ENCODE measurements at regions not wholly inside any gene's neighbourhood (a gene's known extent, or its start where the extent isn't known, plus 50 kb on each side); places are given as distances from the start of the nearest gene placed in this dataset.
A peak's percentile ranks its signal among the peaks of the same experiment; 100 is the strongest.

DNA sequence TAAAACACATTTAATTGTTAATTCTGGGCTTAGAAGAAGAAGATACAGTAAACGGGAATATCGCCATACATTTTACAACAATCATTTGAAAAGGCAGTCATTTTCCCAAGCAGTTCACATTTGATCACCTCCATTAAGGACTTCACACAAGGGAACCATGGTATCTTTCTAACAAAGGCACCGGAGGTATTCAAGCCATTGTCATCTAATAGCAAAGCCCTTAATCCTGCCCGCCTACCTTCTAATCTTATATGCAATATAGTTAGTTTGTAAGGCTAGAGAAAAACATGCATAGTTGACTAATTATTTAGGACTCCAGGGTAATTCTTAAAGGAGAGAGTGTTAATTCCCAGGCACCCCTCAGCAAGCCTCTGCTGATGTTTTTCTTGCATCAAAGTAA is 83.1 kb downstream of the MRPL32 start:
- H3K4me3 ChIP-seq (ENCODE audit: low read depth, low read length) = no peak overlapping the region

DNA sequence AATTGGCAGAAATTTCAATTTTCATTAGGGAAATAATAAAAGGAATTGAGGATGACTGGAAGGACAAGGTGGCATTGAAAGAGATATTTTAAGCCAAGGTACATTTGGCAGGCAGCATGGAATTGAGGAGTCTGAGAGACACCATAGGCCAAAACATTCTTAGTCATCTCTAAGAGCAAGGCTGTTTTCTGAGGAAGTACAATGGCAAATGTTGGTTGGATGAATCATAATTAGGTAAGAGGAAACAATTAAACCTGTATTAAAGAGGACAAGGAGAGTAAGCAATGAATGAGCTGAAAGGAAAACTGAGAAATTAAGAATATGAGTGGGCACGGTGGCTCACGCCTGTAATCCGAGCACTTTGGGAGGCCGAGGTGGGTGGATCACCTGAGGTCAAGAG is 86.3 kb downstream of the MRPL32 start:
- H3K9ac ChIP-seq (ENCODE audit: low read depth, low read length) = no peak overlapping the region
- no peaks in the 10 kb centered on the region for H3K9me3 ChIP-seq (ENCODE audit: control insufficient read depth, insufficient read depth, low read length)
- no peak overlapping the region for H3K27ac ChIP-seq (ENCODE audit: low read depth, low read length)
- H3K4me3 ChIP-seq (ENCODE audit: low read depth, low read length) = no peak overlapping the region
- no peaks in the 10 kb centered on the region for H3K4me1 ChIP-seq (ENCODE audit: control insufficient read depth, insufficient read depth, low read length)
- H3K36me3 ChIP-seq (ENCODE audit: control insufficient read depth, insufficient read depth, low read length) = no peaks in the 10 kb centered on the region
- peaks cover 3% of the 10 kb centered on the region; the same call in 1 of the 2 replicates for H3K27me3 ChIP-seq (ENCODE audit: control insufficient read depth, insufficient read depth, low read length)

More for the DNA sequence above, 83.1 kb downstream of the MRPL32 start:
- Histone ChIP-seq H3K9me3 (ENCODE audit: control insufficient read depth, insufficient read depth, low read length) (no peaks in the 10 kb centered on the region), H3K27ac (ENCODE audit: low read depth, low read length) (peak overlapping the region; percentile 9), H3K27me3 (ENCODE audit: control insufficient read depth, insufficient read depth, low read length) (no peaks in the 10 kb centered on the region), H3K36me3 (ENCODE audit: control insufficient read depth, insufficient read depth, low read length) (no peaks in the 10 kb centered on the region), H3K4me1 (ENCODE audit: control insufficient read depth, insufficient read depth, low read length) (0 out of 2 replicates have a peak, but pooled peaks cover 3% of the 10 kb centered on the region), H3K9ac (ENCODE audit: low read depth, low read length) (no peak overlapping the region)

DNA sequence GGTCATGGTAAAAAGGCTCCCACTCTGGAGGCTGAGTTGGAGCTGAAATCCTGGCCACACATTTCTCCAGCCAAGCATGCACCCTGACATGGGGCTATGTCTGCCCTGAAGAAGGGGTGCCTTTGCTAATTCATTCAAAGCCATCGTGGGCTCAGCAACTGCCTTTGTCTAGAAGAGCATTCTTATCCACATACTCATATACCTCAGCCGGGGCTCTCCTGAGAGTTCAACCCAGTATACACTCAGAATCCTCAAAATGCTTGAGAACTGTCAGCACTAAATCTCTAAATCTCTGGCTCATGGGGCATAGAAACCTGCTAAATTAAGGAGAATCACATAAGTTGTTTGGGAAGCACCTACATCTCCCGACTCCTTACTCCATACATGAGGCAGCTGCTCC is 89.3 kb downstream of the MRPL32 start:
- Histone ChIP-seq H3K4me3 (ENCODE audit: low read depth, low read length) (no peak overlapping the region), H3K36me3 (ENCODE audit: control insufficient read depth, insufficient read depth, low read length) (no peaks in the 10 kb centered on the region), H3K4me1 (ENCODE audit: control insufficient read depth, insufficient read depth, low read length) (no peaks in the 10 kb centered on the region), H3K27ac (ENCODE audit: low read depth, low read length) (no peak overlapping the region), H3K9me3 (ENCODE audit: control insufficient read depth, insufficient read depth, low read length) (no peaks in the 10 kb centered on the region), H3K27me3 (ENCODE audit: control insufficient read depth, insufficient read depth, low read length) (peaks cover 3% of the 10 kb centered on the region; the same call in 1 of the 2 replicates), H3K9ac (ENCODE audit: low read depth, low read length) (no peak overlapping the region)

DNA sequence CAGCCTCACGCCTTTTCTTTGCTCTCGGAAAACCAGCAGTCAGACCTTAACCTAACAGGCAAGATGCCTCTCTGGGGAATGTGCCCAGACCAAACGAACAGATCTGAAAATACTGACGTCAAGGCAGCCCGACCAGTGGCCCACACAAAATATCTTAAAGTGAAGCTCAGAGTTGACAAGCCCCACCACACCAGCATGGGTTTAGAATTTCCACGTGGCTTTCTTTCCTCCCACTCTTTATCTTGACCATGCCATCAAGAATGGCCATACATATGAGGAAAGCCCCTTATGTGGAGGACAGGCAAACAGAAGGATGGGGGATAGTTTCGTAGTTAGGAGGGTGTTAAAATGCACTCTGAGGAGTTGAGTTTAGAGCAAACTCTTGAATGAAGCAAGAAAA is 89.8 kb downstream of the MRPL32 start:
- H3K4me3 ChIP-seq (ENCODE audit: low read depth, low read length) = no peak overlapping the region
- no peak overlapping the region for H3K27ac ChIP-seq (ENCODE audit: low read depth, low read length)
- no peaks in the 10 kb centered on the region for H3K4me1 ChIP-seq (ENCODE audit: control insufficient read depth, insufficient read depth, low read length)
- H3K9me3 ChIP-seq (ENCODE audit: control insufficient read depth, insufficient read depth, low read length) = no peaks in the 10 kb centered on the region
- H3K27me3 ChIP-seq (ENCODE audit: control insufficient read depth, insufficient read depth, low read length) = peaks cover 3% of the 10 kb centered on the region; the same call in 1 of the 2 replicates
- H3K36me3 ChIP-seq (ENCODE audit: control insufficient read depth, insufficient read depth, low read length) = no peaks in the 10 kb centered on the region
- H3K9ac ChIP-seq (ENCODE audit: low read depth, low read length) = no peak overlapping the region

DNA sequence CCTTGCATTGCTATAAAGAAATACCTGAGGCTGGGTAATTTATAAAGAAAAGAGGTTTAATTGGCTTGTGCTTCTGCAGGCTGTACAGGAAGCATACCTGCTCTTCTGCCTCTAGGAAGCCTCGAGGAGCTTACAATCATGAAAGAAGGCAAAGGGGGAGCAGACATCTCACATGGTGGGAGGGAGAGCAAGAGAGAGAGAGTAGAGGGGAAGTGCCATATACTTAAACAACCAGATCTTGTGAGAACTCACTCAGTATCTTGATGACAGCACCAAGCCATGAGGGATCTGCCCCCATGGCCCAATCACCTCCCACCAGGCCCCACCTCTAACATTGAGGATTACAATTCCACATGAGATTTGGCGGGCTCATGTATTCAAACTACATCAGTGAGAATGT is 79.1 kb upstream of the HECW1 start:
- H3K9ac ChIP-seq (ENCODE audit: low read depth, low read length) = no peak overlapping the region
- H3K36me3 ChIP-seq (ENCODE audit: control insufficient read depth, insufficient read depth, low read length) = no peaks in the 10 kb centered on the region
- no peaks in the 10 kb centered on the region for H3K27me3 ChIP-seq (ENCODE audit: control insufficient read depth, insufficient read depth, low read length)
- H3K9me3 ChIP-seq (ENCODE audit: control insufficient read depth, insufficient read depth, low read length) = no peaks in the 10 kb centered on the region
- H3K4me3 ChIP-seq (ENCODE audit: low read depth, low read length) = no peak overlapping the region
- no peaks in the 10 kb centered on the region for H3K4me1 ChIP-seq (ENCODE audit: control insufficient read depth, insufficient read depth, low read length)
- H3K27ac ChIP-seq (ENCODE audit: low read depth, low read length) = no peak overlapping the region

DNA sequence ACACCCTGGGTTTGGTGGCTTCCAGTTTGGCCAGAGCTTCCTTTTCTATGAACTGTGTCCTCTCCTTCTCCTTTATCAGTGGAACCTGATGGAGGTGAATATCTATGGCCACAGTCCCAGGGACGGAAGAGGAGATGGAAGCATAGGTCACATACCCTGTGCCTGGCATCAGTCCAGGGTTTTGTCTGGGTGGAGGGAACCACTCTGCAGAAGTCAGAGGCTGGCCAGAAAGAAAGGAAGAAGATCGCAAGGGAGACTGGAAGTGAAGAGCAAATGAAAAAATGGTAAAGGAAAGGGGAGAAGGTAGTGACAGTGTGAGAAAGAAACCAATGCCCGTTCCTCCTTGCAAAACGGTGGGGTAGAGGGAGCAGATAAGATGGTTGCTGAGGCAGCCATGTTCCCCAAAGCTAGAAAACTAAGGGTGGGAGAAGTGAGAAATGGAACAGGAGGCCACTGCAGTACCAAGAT is 77.9 kb upstream of the HECW1 start:
- H3K4me1 ChIP-seq (ENCODE audit: control insufficient read depth, insufficient read depth, low read length) = peaks cover 6% of the 10 kb centered on the region
- H3K9ac ChIP-seq (ENCODE audit: low read depth, low read length) = no peak overlapping the region
- no peaks in the 10 kb centered on the region for H3K36me3 ChIP-seq (ENCODE audit: control insufficient read depth, insufficient read depth, low read length)
- H3K27me3 ChIP-seq (ENCODE audit: control insufficient read depth, insufficient read depth, low read length) = no peaks in the 10 kb centered on the region
- H3K4me3 ChIP-seq (ENCODE audit: low read depth, low read length) = no peak overlapping the region
- no peaks in the 10 kb centered on the region for H3K9me3 ChIP-seq (ENCODE audit: control insufficient read depth, insufficient read depth, low read length)
- H3K27ac ChIP-seq (ENCODE audit: low read depth, low read length) = no peak overlapping the region

DNA sequence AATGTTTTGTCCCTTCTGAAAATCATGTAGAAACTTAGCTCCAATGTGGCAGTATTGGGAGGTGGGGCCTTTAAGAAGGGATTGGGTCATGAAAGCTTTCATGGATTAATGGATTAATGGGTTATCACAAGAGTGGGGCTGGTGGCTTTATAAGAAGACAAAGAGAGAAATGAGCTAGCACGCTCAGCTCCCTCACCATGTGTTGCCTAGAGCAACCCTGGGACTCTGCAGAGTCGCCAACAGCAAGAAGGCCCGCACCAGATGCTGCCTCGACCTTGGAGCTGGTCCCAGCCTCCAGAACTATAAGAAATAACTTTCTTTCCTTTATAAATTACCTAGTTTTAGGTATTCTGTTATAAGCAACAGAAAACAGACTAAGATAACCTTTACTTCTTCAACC is 74.9 kb upstream of the HECW1 start:
- no peaks in the 10 kb centered on the region for H3K36me3 ChIP-seq (ENCODE audit: control insufficient read depth, insufficient read depth, low read length)
- no peak overlapping the region for H3K4me3 ChIP-seq (ENCODE audit: low read depth, low read length)
- no peak overlapping the region for H3K27ac ChIP-seq (ENCODE audit: low read depth, low read length)
- peaks cover 6% of the 10 kb centered on the region for H3K4me1 ChIP-seq (ENCODE audit: control insufficient read depth, insufficient read depth, low read length)
- no peaks in the 10 kb centered on the region for H3K9me3 ChIP-seq (ENCODE audit: control insufficient read depth, insufficient read depth, low read length)
- no peaks in the 10 kb centered on the region for H3K27me3 ChIP-seq (ENCODE audit: control insufficient read depth, insufficient read depth, low read length)
- no peak overlapping the region for H3K9ac ChIP-seq (ENCODE audit: low read depth, low read length)

DNA sequence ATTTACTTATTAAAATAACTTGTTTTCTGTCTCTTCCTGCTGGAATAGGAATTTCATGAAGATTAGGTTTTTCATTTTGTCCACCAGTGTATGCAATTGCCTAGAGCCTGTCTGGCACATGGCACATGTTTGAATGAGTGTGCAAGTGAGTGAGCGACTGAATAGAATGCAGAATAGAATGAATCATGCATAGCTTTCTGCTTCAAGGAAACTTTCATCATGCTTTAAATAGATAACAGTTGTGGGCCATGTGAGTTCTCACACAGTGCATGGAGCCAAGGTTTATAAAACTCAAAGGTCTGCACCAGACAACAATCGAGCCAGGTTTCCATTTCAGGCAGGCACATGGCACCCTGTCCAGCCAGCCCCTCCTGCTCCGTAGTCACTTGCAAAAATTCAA is 74.2 kb upstream of the HECW1 start:
- H3K27ac ChIP-seq (ENCODE audit: low read depth, low read length) = no peak overlapping the region
- no peak overlapping the region for H3K4me3 ChIP-seq (ENCODE audit: low read depth, low read length)
- no peak overlapping the region for H3K9ac ChIP-seq (ENCODE audit: low read depth, low read length)
- H3K36me3 ChIP-seq (ENCODE audit: control insufficient read depth, insufficient read depth, low read length) = no peaks in the 10 kb centered on the region
- no peaks in the 10 kb centered on the region for H3K27me3 ChIP-seq (ENCODE audit: control insufficient read depth, insufficient read depth, low read length)
- H3K9me3 ChIP-seq (ENCODE audit: control insufficient read depth, insufficient read depth, low read length) = no peaks in the 10 kb centered on the region
- H3K4me1 ChIP-seq (ENCODE audit: control insufficient read depth, insufficient read depth, low read length) = peaks cover 6% of the 10 kb centered on the region

DNA sequence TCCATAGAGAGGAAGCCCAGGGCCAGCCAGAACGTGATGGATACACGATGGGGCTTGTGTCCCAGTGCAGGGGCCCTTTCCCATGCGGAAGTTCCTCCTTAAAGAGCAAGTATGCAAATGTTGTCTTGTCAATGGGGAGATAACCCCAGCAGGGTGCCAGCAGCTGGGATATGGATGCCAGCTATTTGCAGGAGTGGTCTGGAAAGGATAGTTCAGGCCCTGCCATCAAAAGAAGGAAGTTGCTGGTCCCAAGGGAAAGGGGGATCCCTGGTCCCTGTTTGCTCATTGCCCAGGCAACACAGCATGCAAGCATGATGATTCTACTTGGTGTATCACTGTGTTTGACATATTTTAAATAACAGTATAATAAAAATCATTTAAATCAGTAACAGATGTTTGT is 73.1 kb upstream of the HECW1 start:
- H3K27ac ChIP-seq (ENCODE audit: low read depth, low read length) = no peak overlapping the region

DNA sequence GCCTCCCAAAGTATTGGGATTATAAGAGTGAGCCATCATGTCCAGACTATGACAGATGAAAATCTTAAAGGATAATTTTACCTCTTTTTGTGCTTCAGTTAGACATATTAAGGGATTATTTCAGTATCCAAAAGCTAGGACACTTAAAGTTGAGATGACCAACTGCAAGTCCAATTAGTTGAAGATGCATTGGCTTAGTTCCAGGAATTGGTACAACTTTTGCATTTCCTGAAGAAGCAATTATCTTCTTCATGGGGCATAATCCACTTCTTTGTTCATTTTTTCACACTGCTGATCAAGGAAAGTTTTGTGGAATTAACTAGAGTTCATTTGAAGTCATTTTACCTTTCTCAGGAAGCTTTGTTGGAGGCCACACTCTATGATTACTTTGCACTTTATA is 72.0 kb upstream of the HECW1 start:
- Histone ChIP-seq H3K9ac (ENCODE audit: low read depth, low read length) (no peak overlapping the region), H3K36me3 (ENCODE audit: control insufficient read depth, insufficient read depth, low read length) (no peaks in the 10 kb centered on the region), H3K9me3 (ENCODE audit: control insufficient read depth, insufficient read depth, low read length) (no peaks in the 10 kb centered on the region), H3K4me1 (ENCODE audit: control insufficient read depth, insufficient read depth, low read length) (peaks cover 6% of the 10 kb centered on the region), H3K27me3 (ENCODE audit: control insufficient read depth, insufficient read depth, low read length) (no peaks in the 10 kb centered on the region), H3K27ac (ENCODE audit: low read depth, low read length) (no peak overlapping the region), H3K4me3 (ENCODE audit: low read depth, low read length) (no peak overlapping the region)

More for the DNA sequence above, 73.1 kb upstream of the HECW1 start:
- Histone ChIP-seq H3K36me3 (ENCODE audit: control insufficient read depth, insufficient read depth, low read length) (no peaks in the 10 kb centered on the region), H3K4me3 (ENCODE audit: low read depth, low read length) (no peak overlapping the region), H3K9ac (ENCODE audit: low read depth, low read length) (no peak overlapping the region), H3K9me3 (ENCODE audit: control insufficient read depth, insufficient read depth, low read length) (no peaks in the 10 kb centered on the region), H3K4me1 (ENCODE audit: control insufficient read depth, insufficient read depth, low read length) (peaks cover 6% of the 10 kb centered on the region), H3K27me3 (ENCODE audit: control insufficient read depth, insufficient read depth, low read length) (no peaks in the 10 kb centered on the region)

DNA sequence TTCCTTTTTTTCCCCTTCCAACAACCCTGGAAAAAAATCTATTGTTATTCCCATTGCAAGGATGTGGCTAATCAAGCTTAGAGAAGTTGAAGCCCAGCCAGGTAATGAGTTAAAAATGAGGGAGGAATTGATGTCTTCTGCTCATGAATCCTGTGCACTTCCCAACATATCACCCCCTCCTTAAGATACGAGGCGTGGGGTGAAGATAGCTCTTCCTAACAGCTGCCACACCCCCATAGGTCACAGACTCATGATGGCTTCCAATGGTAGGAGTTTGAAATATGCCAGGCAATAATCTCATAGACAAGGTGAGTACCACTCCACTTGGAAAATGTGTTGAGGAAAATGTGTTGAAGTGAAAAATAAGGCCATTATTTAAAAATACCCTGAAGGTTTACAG is 71.3 kb upstream of the HECW1 start:
- Histone ChIP-seq H3K9ac (ENCODE audit: low read depth, low read length) (no peak overlapping the region), H3K9me3 (ENCODE audit: control insufficient read depth, insufficient read depth, low read length) (no peaks in the 10 kb centered on the region), H3K4me3 (ENCODE audit: low read depth, low read length) (no peak overlapping the region), H3K4me1 (ENCODE audit: control insufficient read depth, insufficient read depth, low read length) (peaks cover 8% of the 10 kb centered on the region), H3K27ac (ENCODE audit: low read depth, low read length) (no peak overlapping the region), H3K36me3 (ENCODE audit: control insufficient read depth, insufficient read depth, low read length) (no peaks in the 10 kb centered on the region), H3K27me3 (ENCODE audit: control insufficient read depth, insufficient read depth, low read length) (no peaks in the 10 kb centered on the region)

DNA sequence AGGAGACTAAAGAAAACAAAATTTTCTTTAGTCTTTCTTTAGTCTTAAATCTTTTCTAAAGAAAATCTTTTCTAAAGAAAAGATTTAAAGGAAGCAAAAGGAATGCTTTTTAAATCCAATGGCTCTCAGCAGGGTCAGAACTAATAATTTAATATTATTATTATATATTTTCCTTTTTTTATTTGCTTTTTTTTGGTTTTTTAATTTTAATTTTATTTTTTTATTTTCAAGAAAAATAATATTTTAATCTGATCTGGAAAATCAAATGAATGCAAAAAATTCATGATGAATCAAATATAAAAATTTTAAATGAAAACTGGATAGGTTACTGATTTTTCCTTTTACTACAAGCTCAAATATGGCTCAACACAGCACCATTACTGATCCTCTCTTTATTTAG is 70.7 kb upstream of the HECW1 start:
- Histone ChIP-seq H3K9me3 (ENCODE audit: control insufficient read depth, insufficient read depth, low read length) (no peaks in the 10 kb centered on the region), H3K27me3 (ENCODE audit: control insufficient read depth, insufficient read depth, low read length) (no peaks in the 10 kb centered on the region), H3K9ac (ENCODE audit: low read depth, low read length) (no peak overlapping the region), H3K27ac (ENCODE audit: low read depth, low read length) (no peak overlapping the region), H3K4me1 (ENCODE audit: control insufficient read depth, insufficient read depth, low read length) (peaks cover 14% of the 10 kb centered on the region), H3K36me3 (ENCODE audit: control insufficient read depth, insufficient read depth, low read length) (no peaks in the 10 kb centered on the region), H3K4me3 (ENCODE audit: low read depth, low read length) (no peak overlapping the region)

Data from HUES48 (cell line).